GM21526 (cell line): ENCODE measurements at regions not wholly inside any gene's neighbourhood (a gene's known extent, or its start where the extent isn't known, plus 50 kb on each side); places are given as distances from the start of the nearest gene placed in this dataset.
"Not testable (repeated sequence)": the region's sequence is repeated elsewhere in the genome, so short reads cannot be mapped to it uniquely, and the experiment has no call there.

Source experiments
- ATAC-seq: cut with Tn5 transposase; IDR thresholded peaks from one replicate; pipeline ENCODE4 v1.9.1; 2021; ENCODE audit warnings: moderate library complexity; ENCODE audit not compliant: unreplicated experiment, low FRiP score

GRCh38 chr6:103855750-103856149 is 1004.0 kb downstream of the HACE1 start:
- no peak for ATAC-seq

DNA sequence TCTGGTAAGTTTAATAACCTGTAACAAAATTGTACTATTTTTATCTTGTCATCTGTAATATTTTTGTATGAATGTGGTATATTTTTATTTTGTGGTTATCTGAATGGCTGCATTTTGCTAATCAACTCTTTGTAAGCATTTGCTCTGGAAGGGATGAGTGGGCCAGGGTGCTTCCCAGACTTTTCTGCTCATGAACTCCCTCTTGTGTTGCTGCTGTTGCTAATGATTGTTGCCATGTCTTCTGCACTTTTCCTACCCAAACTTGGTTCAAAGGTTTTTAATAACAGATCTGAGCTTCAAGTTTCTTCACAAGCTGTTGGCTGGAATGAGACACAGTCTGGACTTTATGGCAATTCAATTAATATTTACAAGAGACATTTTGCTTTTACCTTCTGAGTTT is 1005.7 kb downstream of the HACE1 start:
- ATAC-seq, result no peak

DNA sequence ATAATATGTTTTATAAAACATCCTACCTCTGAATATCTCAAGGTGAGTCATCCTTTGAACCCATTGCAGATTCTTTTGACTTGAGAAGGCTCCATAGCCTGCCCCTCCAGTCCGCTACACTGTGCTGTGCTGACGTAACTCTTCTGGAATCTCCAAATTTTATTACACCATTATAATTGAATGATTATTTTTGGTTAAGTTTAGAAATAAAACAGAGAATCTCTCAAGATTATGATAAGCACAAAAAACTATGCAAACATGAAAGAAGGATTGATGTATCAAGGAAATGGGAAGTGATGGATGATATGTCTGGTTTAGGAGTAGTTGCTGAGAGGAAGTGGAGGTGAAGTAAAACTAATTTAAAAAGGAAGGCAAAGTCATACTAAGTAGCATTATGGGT is 1021.3 kb downstream of the HACE1 start:
- ATAC-seq, result no peak

DNA sequence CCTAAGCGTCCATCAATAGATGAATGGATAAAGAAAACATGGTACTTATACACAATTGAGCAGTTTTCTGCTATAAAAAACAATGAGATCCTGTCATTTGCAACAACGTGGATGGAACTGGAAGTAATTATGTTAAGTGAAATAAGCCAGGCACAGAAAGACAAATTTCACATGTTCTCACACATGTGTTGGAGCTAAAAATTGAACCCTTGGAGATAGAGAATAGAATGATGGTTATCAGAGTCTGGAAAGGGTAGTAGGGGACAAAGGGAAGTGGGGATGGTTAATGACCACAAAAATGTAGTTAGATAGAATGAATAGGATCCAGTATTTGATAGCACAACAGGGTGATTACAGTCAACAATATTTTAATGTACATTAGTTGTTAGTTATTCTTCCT is 1033.5 kb downstream of the HACE1 start:
- ATAC-seq, result no peak

- ATAC-seq, result no peak
Observed at GRCh38 chr6:103820148-103820547, 1039.6 kb downstream of the HACE1 start.

GRCh38 chr6:103819509-103819908 is 1040.2 kb downstream of the HACE1 start:
- no peak for ATAC-seq

DNA sequence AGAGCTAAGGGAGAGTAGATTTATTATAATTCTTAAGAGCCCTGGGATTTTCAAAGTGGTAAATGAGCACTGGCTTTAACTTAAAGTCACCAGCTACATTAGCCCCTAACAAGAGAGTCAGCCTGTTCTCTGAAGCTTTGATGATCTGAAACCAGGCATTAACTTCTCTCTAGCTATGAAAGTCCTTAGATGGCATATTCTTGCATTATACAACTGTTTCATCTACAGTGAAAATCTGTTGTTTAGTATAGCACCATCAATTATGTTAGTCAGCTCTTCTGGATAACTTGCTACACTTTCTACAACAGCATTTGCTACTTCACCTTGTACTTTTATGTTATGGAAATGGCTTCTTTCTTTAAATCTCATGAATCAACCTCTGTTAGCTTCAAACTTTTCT is 1046.7 kb downstream of the HACE1 start:
- no peak for ATAC-seq

GRCh38 chr6:103801901-103802479 is 1057.7 kb downstream of the HACE1 start:
- not testable (repeated sequence) for ATAC-seq

DNA sequence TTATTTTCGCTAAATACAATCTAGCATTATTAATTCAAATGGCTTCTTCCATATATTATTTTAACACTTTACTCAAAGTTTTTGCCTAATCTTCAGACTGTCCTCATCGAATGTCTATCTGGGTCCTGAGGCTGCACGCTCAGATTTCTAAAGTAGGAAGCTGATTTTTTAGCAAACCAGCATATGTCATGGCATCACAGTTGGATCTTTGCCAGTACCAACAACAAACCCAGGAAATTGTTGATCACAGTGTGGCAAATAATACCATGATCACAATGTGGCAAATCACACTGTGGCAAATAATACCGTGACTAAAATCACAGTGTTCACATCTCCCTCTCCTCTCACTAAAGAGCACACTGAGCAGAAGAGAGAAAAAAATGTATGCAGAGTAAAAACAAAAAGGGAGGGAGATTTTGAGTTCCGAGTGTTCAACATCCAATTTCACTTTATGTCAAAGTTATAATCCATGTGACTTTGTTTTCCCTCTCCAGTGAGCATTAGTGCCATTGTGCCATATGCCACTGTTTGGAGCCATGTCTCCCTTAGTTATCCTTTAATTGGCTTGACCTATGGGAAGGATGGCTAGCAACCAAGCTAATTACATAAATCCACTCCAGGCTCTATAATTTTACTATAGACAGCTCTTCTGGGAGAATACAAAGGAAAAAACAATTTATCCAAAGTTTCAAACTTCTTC is 1059.6 kb downstream of the HACE1 start:
- ATAC-seq, result no peak

DNA sequence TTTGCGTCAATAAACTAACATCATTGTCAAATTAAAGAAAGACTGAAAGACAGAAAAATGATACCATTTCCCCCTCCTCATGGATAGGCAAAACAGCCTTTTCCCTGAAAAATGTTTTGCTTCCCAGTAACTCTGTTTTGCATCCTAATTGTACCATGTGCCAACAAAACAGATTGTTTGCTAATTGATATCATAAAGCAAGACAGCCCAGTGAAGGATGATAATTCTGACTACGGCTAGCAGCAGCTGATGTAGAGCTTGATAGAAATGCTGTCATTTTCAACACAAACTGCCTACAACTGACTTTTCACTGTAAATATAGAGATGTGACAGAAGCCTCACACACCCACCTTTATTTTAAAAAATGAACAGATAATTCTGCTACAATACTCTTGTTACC is 1061.6 kb downstream of the HACE1 start:
- no peak for ATAC-seq

- ATAC-seq, result no peak
Observed at GRCh38 chr6:103797738-103798137, 1062.0 kb downstream of the HACE1 start.

GRCh38 chr6:103791458-103791857 is 1068.3 kb downstream of the HACE1 start:
- ATAC-seq, result no peak

DNA sequence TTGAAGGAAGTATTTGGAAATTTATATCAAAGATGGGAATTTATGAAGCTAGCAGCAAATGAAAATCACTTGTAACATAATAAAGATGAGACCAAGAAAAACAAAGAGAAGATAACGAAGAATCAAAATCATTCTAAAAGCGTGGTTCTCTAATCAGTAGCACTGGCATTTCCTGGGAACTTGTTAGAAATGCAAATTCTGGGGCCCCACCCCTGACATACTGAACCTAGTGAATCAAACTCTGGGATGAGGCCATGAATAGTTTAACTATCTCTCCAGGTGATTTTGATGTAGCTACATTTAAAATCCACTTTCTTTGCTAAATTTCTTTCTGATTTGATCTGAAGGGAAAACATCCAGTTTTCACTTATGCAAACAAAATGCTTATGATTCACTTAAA is 1075.6 kb downstream of the HACE1 start:
- ATAC-seq, result no peak

- no peak for ATAC-seq
Observed at GRCh38 chr6:103783329-103783728, 1076.4 kb downstream of the HACE1 start.

- ATAC-seq, result no peak
Observed at GRCh38 chr6:103769431-103769830, 1090.3 kb downstream of the HACE1 start.

DNA sequence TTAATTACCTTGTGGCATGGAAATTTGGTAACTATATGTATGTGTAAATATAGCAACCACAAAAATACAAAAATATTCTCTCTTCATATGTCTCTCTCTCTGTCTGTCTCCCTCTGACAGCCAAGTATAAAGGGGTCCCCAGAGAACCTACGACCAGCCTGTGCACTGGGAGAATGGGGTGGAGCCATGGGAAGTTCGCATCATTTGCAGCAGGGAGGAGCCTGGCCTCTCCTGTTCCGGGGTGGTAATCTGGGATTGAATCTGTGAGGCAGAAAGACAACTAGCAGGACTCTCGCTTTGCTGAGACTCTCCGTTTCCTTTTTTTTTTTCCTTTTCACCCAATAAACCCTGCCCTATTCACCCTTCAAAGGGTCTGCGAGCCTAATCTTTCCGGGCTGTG is 1109.1 kb downstream of the HACE1 start:
- no peak for ATAC-seq

DNA sequence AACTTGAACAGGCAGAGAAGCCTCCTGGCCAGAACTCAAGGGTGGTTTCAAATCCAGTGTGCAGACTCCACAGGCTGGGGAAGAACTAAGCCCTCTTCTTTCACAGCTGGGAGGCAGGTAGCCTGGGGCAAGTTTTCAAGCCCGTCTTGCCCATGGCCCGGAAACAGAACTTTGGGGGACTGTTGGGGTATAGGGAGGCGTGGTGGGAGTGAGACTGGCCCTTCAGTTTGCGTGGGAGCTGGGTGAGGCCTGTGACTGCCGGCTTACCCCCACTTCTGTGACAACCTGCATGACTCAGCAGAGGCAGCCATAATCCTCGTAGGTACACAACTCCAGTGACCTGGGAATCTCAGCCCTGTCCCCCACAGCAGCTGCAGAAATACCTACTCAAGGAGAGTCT is 1125.7 kb downstream of the HACE1 start:
- no peak for ATAC-seq

DNA sequence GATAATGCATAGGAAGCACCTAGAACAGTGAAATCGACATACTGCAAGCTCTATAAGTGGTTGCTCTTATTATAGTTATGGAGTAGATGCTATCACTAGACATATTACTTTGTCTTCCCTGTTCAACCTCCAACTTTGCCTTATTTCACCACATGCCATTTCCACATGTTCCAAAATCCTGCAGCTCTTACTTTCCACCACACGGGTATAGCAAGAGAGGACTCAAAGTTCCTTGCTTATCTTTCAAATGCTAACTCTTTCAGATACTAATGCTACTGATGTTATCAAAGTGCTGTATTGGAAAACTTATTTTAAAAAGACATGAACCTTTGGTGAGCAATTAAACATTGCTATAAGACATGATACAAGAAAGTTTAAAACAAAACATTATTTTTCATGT is 1130.1 kb downstream of the HACE1 start:
- no peak for ATAC-seq

GRCh38 chr6:103723438-103724322 is 1136.0 kb downstream of the HACE1 start:
- ATAC-seq, result no peak

DNA sequence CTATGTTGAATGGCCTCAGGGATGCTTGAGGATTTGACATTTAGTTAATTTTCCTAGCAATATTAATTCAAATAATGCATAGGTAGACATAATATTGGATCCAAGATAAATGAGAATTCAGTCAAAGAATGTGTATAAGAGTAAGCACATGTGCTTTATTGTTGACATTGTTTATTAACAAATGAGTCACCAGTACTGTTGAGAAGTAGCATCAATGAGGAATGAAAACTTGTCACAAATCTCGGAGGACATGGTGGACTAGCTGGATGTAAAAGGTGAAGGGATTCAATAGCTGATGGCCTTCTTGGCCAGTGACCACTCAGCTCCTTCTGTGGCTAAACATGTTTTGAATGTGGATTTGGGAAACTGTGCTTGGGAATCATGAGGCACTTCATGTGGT is 1137.0 kb downstream of the HACE1 start:
- no peak for ATAC-seq

DNA sequence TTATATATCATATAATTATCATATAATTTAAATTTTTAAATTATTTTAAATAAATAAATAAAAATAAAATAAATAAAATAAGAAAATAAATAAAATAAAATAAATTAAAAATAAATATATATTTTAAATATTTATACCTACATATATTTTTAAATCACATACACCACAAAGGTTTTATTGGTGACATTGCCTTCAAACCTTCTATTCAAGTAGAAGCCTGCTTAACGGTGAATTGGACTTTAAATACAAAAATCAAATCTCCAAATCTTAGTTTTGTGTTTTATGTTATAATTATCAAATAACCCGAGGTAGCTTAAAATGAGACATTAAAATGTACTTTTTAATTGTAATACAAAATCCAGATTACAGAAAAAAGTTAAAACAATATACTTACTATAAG is 1137.8 kb downstream of the HACE1 start:
- no peak for ATAC-seq

- ATAC-seq, result no peak
Observed at GRCh38 chr6:103720393-103720792, 1139.3 kb downstream of the HACE1 start.
